Right ventricle myocardium superior (tissue), 1 donor: ENCODE measurements at regions not wholly inside any gene's neighbourhood (a gene's known extent, or its start where the extent isn't known, plus 50 kb on each side); places are given as distances from the start of the nearest gene placed in this dataset.
A peak's percentile ranks its signal among the peaks of the same experiment; 100 is the strongest.

Source experiments
- ATAC-seq: fragments of 200-7000 bp; cut with Tn5 transposase; one replicate; pipeline ENCODE4 v1.9.1; 2020; ENCODE audit warnings: mild to moderate bottlenecking; ENCODE audit not compliant: poor library complexity
- DNase-seq: peaks from one replicate; pipeline ENCODE4 v3.0.0-alpha.2; 2020
- intact Hi-C: fragments of 100-400 bp; cut with DNase I; formaldehyde crosslinking; loops from one replicate; pipeline ENCODE4 v1.11.2; 2022
- donor health status: DM: no; HTN: yes; CAD: no; lungs with severe emphysema.

- ATAC-seq (no peak), DNase-seq (no peak)
- intact Hi-C loops, result no loop called here
These were observed 127.7 kb downstream of the NAV1 start for GRCh38 chr1:201666645-201667044.

GRCh38 chr1:201667479-201667878 is 128.6 kb downstream of the NAV1 start:
- intact Hi-C loops, result no loop called here
- DNase-seq (no peak), ATAC-seq (no peak)

GRCh38 chr1:201670517-201670916 is 131.6 kb downstream of the NAV1 start:
- DNase-seq (no peak), ATAC-seq (no peak)
- intact Hi-C loops, result no loop called here

- no peak for ATAC-seq
- no peak for DNase-seq
- intact Hi-C loops, result no loop called here
These were observed 133.8 kb downstream of the NAV1 start for GRCh38 chr1:201672685-201673084.

GRCh38 chr1:201673093-201673492 is 134.2 kb downstream of the NAV1 start:
- intact Hi-C loops, result no loop called here
- no peak for DNase-seq
- no peak for ATAC-seq

- ATAC-seq (no peak), DNase-seq (no peak)
These were observed 135.0 kb downstream of the NAV1 start for GRCh38 chr1:201673915-201674314.

GRCh38 chr1:201675143-201675542 is 136.2 kb downstream of the NAV1 start:
- peak; percentile 83 for DNase-seq
- intact Hi-C loops, result no loop called here

More at GRCh38 chr1:201673915-201674314, 135.0 kb downstream of the NAV1 start:
- intact Hi-C loops, result no loop called here

GRCh38 chr1:201676197-201676596 is 137.3 kb downstream of the NAV1 start:
- DNase-seq (no peak), ATAC-seq (peak; percentile 58)
- intact Hi-C loops, result no loop called here

More at GRCh38 chr1:201675143-201675542, 136.2 kb downstream of the NAV1 start:
- peak; percentile 86 for ATAC-seq

- DNase-seq, result no peak
- intact Hi-C loops, result no loop called here
- ATAC-seq, result no peak
These were observed 137.7 kb downstream of the NAV1 start for GRCh38 chr1:201676641-201677040.

GRCh38 chr1:201678264-201679101 is 139.6 kb downstream of the NAV1 start:
- no peak for ATAC-seq
- intact Hi-C loops, result no loop called here
- no peak for DNase-seq

- DNase-seq, result peak; percentile 62
- intact Hi-C loops, result no loop called here
- ATAC-seq, result peak; percentile 82
These were observed 142.4 kb downstream of the NAV1 start for GRCh38 chr1:201681375-201681774.

GRCh38 chr1:201682964-201683363 is 144.0 kb downstream of the NAV1 start:
- DNase-seq, result no peak
- ATAC-seq, result no peak
- intact Hi-C loops, result no loop called here

GRCh38 chr1:201683397-201683796 is 144.5 kb downstream of the NAV1 start:
- intact Hi-C loops, result no loop called here
- DNase-seq (no peak), ATAC-seq (no peak)

- intact Hi-C loops, result no loop called here
- no peak for ATAC-seq
- no peak for DNase-seq
These were observed 143.5 kb upstream of the IPO9 start for GRCh38 chr1:201685485-201685884.

GRCh38 chr1:201686714-201687455 is 142.1 kb upstream of the IPO9 start:
- intact Hi-C loops, result no loop called here
- ATAC-seq, result no peak

GRCh38 chr1:201688514-201688913 is 140.4 kb upstream of the IPO9 start:
- intact Hi-C loops, result no loop called here
- ATAC-seq, result no peak
- DNase-seq, result no peak

More at GRCh38 chr1:201686714-201687455, 142.1 kb upstream of the IPO9 start:
- no peak for DNase-seq

- intact Hi-C loops, result loop anchor here (10.0 kb wide), 1 partner anchor 55 kb away; no protein-coding TSS in a partner anchor
- ATAC-seq (no peak), DNase-seq (no peak)
These were observed 139.3 kb upstream of the IPO9 start for GRCh38 chr1:201689647-201690046.

GRCh38 chr1:201690528-201690927 is 138.4 kb upstream of the IPO9 start:
- intact Hi-C loops, result loop anchor here (10.0 kb wide), 1 partner anchor 56 kb away; no protein-coding TSS in a partner anchor
- DNase-seq, result no peak
- ATAC-seq, result no peak

GRCh38 chr1:201691716-201692554 is 137.0 kb upstream of the IPO9 start:
- no peak for DNase-seq
- intact Hi-C loops, result loop anchor here (10.0 kb wide), 1 partner anchor 57 kb away; no protein-coding TSS in a partner anchor
- ATAC-seq, result peak; percentile 4
